NCI-H187 treated with DMSO at 0.1 percent for 48 hours (cell line): ENCODE measurements at regions not wholly inside any gene's neighbourhood (a gene's known extent, or its start where the extent isn't known, plus 50 kb on each side); places are given as distances from the start of the nearest gene placed in this dataset.
"Not testable (repeated sequence)": the region's sequence is repeated elsewhere in the genome, so short reads cannot be mapped to it uniquely, and the experiment has no call there.

ENCODE experiments used
- DNase-seq: peaks from one replicate; lab custom pipeline; 2025; lab: John Stamatoyannopoulos, UW

DNA sequence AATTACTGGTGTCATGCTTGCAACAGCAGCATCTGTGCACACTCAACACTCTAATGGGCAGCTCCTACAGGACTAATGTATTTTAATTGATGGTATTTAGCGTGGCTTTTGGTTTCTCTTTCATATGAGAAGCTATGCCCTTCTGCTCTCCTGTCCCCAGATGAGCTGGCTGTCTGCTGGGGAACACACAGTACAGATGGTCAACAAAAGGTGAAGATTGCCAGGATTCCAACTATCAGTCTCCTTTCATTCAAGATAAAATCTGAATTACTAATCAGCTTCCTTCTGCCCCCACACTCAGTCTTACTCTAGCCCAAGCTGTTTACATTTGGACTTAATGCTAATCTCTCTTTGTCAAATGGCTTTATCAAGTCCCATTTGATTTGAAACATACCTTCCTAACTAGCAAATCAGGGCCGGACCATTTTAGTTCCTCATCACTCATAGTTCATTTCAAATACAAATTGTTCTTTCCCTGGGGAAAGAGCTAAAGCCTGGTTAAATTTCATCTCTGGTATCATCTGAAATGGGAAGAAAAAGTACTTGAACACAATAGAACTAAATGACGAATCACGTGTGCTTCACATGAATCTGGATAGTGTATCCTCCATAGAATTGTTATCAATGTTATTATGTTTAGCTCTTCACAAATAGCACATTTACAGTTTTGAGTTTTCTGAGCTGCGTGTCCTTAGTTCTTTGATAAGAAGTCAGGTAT, 988.0 kb downstream of the PCDH17 start:
- peak; percentile 53 for DNase-seq

DNA sequence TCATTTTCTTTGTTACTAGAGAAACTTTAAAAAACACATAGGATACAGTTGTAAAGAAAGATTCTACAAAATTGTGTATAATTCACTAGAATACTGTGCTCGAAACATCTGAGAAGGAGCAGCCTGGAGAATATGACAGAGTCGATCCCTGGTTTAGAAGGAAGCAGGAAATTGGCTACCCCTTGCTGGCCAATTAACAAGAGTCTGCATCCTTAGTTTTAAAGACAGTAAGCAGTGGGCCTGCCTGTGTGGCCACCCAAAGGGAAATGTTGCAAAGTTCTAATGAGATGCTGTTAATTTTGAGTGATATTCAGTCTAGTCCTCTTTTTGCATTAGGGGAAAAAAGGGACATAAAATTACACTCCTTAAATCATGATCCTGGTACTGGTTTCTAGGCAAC, 988.6 kb downstream of the PCDH17 start:
- no peak for DNase-seq

DNA sequence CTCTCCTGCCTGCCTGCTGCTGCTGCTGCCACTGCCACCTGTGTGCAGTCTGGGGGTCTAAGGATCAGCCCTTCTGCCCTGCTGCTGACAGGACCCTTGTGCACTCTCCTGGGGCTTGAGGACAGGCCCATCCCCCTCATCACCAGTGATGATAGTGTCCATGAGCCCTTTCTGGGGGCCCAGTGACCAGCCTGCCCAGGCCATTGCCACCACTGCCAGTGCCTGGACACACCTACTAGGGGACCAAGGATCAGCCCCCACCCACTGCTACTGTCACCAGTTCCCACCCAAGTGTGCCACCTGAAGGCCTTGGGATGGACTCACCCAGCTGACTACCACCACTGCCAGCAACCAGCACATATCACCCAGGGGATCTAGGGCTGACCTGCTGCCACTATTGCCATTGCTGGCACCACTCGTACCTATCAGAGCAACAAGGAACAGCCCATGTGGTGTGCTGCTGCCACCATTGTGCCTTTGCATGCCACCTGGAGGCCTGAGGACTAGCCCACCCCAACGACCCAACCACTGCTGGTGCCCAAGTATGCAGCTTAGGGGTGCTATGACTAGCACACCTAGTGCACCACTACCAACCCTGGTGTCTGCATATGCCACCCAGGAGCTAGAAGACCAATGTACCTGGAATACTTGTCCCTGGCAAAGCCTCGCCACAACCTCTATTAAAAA, 994.3 kb downstream of the PCDH17 start:
- no peak for DNase-seq

DNA sequence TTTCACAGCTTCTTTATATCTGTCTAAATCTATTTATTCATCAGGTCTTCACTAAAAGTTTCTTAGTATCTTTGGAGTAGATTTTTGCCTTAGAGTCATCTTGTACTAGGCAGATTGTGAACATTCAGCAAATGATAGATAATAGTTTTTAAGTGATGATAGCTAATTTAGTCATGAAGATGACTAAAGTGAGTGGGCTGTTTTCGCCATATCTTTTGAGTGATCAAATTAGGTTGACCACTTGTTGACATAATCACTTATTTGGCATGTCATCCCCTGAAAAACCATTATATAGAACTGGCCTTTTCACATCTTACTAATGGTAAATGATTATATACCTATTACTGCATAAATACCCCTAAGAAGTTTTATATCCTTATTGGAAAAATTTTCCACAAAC, 999.2 kb downstream of the PCDH17 start:
- no peak for DNase-seq

DNA sequence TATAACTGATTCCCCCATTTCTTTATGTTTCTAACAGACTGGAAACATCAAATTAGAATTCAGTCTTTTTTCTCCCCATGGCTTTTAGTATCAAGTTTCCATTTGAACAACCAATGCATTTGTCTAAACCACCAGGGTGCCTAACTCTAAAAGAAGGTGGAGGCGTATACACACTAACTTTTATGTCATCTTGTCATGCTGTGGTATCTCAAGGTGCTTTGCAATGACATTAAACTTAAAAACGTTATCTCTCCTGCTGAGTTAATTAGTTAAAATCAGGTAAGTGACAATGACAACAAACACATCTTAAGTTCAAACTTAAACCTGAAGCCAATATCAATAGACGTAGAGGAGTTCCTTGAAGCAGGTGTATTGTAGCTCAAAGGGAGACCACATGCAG, 1001.7 kb downstream of the PCDH17 start:
- DNase-seq = no peak

GRCh38 chr13:58655086-58655485, 1023.5 kb downstream of the PCDH17 start:
- DNase-seq = no peak

DNA sequence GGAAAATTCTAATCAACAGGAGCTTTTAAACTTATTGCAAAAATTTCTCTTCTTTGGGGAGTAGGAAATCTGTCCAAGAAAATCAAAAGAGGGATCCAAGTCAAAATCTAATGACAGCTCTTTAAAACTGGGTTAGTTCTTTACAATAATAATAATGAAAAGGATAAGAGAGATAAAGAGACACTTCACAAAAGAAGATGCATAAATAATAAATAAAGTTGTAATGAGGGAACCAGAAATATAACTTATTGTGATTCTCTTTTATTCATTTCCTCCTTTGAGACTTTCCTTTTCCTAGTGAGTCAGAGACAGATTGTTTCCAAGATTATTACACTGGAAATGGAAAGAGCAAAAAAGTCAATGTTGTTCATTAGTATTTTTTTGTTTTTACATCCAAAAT, 1029.3 kb downstream of the PCDH17 start:
- no peak for DNase-seq

DNA sequence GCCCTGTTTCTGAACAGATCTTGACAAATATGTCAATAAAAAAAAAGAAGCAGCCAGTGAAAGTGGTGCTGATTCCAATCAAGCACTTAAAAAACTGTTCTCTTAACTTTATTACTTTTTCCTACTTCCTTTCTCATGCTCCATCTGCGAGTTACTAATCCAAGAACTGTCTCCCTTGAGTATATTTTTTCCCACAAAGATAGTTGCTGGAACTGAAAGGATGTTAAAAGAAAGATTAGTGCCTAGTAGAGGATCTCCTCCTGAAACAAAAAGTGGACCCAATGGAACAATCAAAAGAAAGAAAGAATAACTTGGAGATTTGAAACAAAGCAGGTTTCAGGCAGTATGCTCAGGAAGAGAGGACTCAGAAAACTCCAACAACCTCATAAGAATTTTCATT, 1034.8 kb downstream of the PCDH17 start:
- no peak for DNase-seq

DNA sequence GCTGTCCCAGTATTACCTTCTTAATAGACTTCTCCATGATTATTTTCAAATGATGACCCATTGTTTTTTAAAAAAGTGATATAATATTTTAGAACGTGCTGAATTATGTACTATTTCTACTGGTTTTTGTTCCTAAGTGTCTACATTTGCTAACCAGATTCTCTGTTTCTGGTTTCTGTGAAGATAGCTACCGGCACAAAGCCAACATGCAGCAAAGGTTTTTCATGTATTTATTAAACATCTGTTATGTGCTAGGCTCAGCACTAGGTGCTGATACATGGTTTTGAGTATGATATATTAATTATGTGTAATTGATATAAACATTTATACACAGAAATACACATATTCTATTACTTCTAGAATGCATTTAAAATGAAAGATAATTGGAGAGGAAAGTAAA, 1035.6 kb downstream of the PCDH17 start:
- no peak for DNase-seq

DNA sequence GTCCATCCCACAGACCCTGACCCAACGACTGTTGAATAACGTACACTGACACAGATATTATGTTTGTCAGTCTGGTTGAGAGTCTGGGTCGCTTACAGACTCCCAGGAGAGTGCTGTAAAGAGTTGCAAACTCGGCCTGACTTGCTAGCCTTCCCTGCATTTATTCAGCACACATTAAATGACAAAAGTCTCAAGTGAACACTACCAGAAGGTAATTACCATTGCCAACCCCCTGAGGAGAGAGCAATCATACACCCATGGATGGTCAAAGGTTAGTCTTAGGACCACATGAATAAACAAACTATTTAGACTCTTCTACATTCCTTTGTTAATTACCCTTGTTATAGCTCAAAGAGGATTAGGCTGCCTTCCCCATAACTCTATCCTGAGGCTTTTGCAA, 1048.6 kb downstream of the PCDH17 start:
- DNase-seq = no peak

GRCh38 chr13:58682616-58683015, 1051.1 kb downstream of the PCDH17 start:
- DNase-seq = no peak

GRCh38 chr13:58687148-58687547, 1055.6 kb downstream of the PCDH17 start:
- no peak for DNase-seq

DNA sequence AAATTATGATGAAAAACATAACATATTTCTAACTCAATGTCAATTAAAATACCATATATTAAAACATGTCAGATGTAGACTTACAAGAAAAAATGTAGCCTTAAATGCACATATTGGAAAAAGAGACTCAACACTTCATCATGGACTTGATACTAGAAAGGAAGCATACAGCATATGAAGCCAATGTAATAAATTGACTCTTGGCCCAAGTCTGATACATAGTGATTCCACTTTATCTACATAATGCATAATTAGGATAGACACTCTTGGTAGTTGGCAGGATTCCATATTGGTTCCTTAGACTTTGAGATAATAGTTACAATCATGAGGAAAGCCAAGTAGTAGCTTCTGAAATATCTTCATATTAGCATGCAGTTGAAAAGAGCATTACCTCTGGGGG, 1067.0 kb downstream of the PCDH17 start:
- DNase-seq = no peak

- no peak for DNase-seq
These were observed 1073.4 kb downstream of the PCDH17 start for GRCh38 chr13:58704953-58705352.

- DNase-seq = no peak
These were observed 1074.9 kb downstream of the PCDH17 start for GRCh38 chr13:58706421-58706820.

- DNase-seq = no peak
These were observed 1080.6 kb downstream of the PCDH17 start for GRCh38 chr13:58712191-58712590.

- DNase-seq = not testable (repeated sequence)
These were observed 1082.5 kb downstream of the PCDH17 start for GRCh38 chr13:58714016-58714415.

DNA sequence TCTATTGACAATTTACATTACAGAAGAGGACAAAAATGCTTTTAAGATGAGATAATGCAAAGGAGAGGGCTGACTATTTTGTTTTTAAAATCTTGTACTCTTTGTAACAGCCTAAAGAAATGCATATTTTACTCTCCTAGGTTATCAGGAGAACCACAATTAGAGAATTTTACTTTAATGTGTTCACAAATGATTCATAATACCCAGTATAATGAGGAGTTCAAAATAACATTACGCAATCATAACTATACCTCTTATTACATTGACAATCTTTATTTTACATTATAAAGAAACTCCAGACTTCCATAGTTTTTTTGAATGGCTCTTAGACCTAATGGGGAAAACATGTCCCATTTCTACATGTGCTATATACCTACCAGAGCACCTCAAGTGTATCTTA, 1089.7 kb downstream of the PCDH17 start:
- no peak for DNase-seq

GRCh38 chr13:58728126-58728525, 1096.6 kb downstream of the PCDH17 start:
- DNase-seq = no peak

- DNase-seq = no peak
These were observed 1097.8 kb downstream of the PCDH17 start for GRCh38 chr13:58729361-58729760.

DNA sequence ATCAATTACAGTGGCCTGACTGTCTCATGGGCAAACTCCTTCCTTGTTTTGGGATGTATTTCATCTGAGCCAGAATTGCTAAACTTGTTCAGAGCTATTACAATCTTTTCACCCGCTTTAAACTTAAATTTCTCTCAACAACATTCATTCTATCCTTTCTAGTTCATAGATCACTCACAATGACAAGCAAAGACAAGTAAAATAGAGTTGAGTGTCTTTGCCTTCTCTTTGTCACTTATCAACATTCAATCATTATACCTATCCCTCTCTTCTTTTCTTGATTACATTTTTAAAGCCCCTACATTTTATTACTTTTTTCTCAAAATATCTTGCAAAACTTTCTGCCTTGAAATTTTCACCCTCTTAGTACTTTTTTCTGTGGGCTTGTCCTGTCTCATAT, 1113.1 kb downstream of the PCDH17 start:
- no peak for DNase-seq

DNA sequence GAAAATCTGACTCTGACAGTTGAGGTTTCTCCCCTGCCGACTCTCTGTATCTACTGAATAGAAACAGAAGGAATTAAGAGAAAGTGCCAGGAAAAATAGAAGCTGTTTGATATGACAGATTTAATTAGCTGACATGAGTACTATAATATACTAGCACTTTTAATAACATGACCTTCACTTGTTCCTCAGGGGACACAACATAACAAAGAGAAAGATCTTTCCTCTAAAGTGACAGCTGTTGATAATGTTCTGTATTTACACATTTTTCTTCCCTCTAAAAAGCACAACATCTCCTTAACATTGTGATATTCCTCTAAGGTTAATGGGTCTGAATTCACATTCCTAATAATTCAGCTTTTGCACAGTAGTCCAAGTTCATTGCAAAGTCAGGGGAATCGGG, 1136.0 kb downstream of the PCDH17 start:
- DNase-seq = no peak

- DNase-seq = no peak
These were observed 1141.8 kb downstream of the PCDH17 start for GRCh38 chr13:58773280-58773859.

DNA sequence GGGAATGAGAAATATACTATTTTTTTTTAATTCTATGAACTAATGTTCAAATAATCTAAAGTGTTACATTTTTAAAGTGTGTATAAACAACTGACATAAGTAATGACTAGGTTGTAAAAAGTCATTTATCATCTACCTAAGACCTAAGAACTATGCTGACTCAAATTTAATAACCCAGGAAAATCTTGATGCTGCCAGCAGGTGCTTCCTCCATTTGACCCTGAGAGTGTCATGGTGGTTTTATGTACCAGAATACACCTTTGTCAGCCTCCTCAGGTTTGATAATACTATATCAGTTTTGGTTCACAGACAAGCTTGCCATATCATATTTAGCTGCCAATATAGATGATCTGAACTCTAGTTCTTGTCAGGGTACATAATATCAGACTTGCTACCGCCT, 1151.2 kb downstream of the PCDH17 start:
- no peak for DNase-seq
